GM12874 (cell line): ENCODE measurements at regions not wholly inside any gene's neighbourhood (a gene's known extent, or its start where the extent isn't known, plus 50 kb on each side); places are given as distances from the start of the nearest gene placed in this dataset.

Experiments
- CTCF ChIP-seq: IDR thresholded peaks from 2 replicates; pipeline ENCODE4 v1.5.1; 2011; ENCODE audit warnings: low read depth, mild to moderate bottlenecking, control low read depth, low read length, moderate library complexity; ENCODE audit not compliant: insufficient read depth

- no peak for TF ChIP-seq CTCF
These were observed 841.6 kb downstream of the CDY2B start for GRCh38 chrY:17038439-17038838.

GRCh38 chrY:17018126-17018525 is 861.9 kb downstream of the CDY2B start:
- no peak for TF ChIP-seq CTCF

- TF ChIP-seq CTCF = no peak
These were observed 886.5 kb downstream of the CDY2B start for GRCh38 chrY:16993551-16993950.

GRCh38 chrY:16981776-16982175 is 898.2 kb downstream of the CDY2B start:
- no peak for TF ChIP-seq CTCF

GRCh38 chrY:16959071-16959470 is 920.9 kb downstream of the CDY2B start:
- no peak for TF ChIP-seq CTCF

GRCh38 chrY:16947221-16947620 is 932.8 kb downstream of the CDY2B start:
- no peak for TF ChIP-seq CTCF
